HEK293 (cell line): ENCODE measurements at regions not wholly inside any gene's neighbourhood (a gene's known extent, or its start where the extent isn't known, plus 50 kb on each side); places are given as distances from the start of the nearest gene placed in this dataset.
A peak's percentile ranks its signal among the peaks of the same experiment; 100 is the strongest.

ENCODE experiments used
- CTCF ChIA-PET: fragments of 350-600 bp; formaldehyde crosslinking; extraction: SDS; loops from one replicate; lab custom pipeline; 2021; ENCODE audit warnings: antibody characterized with exemption; lab: Yijun Ruan, JAX
- POLR2A ChIA-PET: fragments of 300-600 bp; formaldehyde crosslinking; extraction: SDS; loops from one replicate; lab custom pipeline; 2020; ENCODE audit warnings: antibody characterized with exemption, inconsistent platforms; lab: Yijun Ruan, JAX
- H3K27ac ChIP-seq: fragments of 200-500 bp; sonication (Bioruptor generic); 2 replicates; pipeline ENCODE4 v1.5.1; 2014; ENCODE audit warnings: low read depth, low read length, control low read depth, inconsistent platforms; ENCODE audit errors: extremely low read depth
- H3K36me3 ChIP-seq, 2 experiments: fragments of 200-500 bp in 1 of 2; sonication (Bioruptor generic) in 1 of 2; 1 replicate in 1 of 2; 2 replicates in 1 of 2; pipeline ENCODE4 v1.5.1; 2014 to 2017; ENCODE audit warnings: inconsistent platforms in 2 of 2, low read length in 2 of 2; ENCODE audit not compliant: control insufficient read depth in 2 of 2, insufficient read depth in 1 of 2
- H3K4me1 ChIP-seq: fragments of 200-500 bp; sonication (Bioruptor generic); 2 replicates; pipeline ENCODE4 v1.5.1; 2014; ENCODE audit warnings: mild to moderate bottlenecking, low read length, inconsistent platforms; ENCODE audit not compliant: control insufficient read depth, insufficient read depth
- H3K4me3 ChIP-seq: 2 replicates; pipeline ENCODE4 v1.5.1; 2011; ENCODE audit warnings: low read depth, mild to moderate bottlenecking, control low read depth, low read length, moderate library complexity
- H3K9me3 ChIP-seq: fragments of 200-500 bp; sonication (Bioruptor generic); 2 replicates; pipeline ENCODE4 v1.5.1; 2014; ENCODE audit warnings: low read depth, low read length, inconsistent platforms; ENCODE audit not compliant: control insufficient read depth, insufficient read depth
- GFI1B ChIP-seq: fragments of 450-650 bp; formaldehyde crosslinking; IDR thresholded peaks from 2 replicates; pipeline ENCODE4 v1.5.1; 2016; ENCODE audit warnings: missing biosample characterization, missing genetic modification characterization
- GLIS1 ChIP-seq: fragments of 450-650 bp; formaldehyde crosslinking; IDR thresholded peaks from 2 replicates; pipeline ENCODE4 v1.5.1; 2016; ENCODE audit warnings: missing biosample characterization, missing genetic modification characterization
- HOXA7 ChIP-seq: sonication (generic); formaldehyde crosslinking; IDR thresholded peaks from 2 replicates; pipeline ENCODE4 v1.8.1; 2022; ENCODE audit warnings: missing genetic modification reagents, borderline replicate concordance
- KLF1 ChIP-seq: fragments of 450-650 bp; formaldehyde crosslinking; IDR thresholded peaks from 2 replicates; pipeline ENCODE4 v1.5.1; 2016; ENCODE audit warnings: missing biosample characterization, missing genetic modification characterization
- KLF10 ChIP-seq: fragments of 450-650 bp; IDR thresholded peaks from 2 replicates; pipeline ENCODE4 v1.5.1; 2018; ENCODE audit warnings: missing biosample characterization, mild to moderate bottlenecking, missing genetic modification characterization
- OSR2 ChIP-seq: fragments of 450-650 bp; formaldehyde crosslinking; IDR thresholded peaks from 2 replicates; pipeline ENCODE4 v1.5.1; 2016; ENCODE audit warnings: missing biosample characterization, missing genetic modification characterization
- YY1 ChIP-seq: fragments of 450-650 bp; formaldehyde crosslinking; IDR thresholded peaks from 2 replicates; pipeline ENCODE4 v1.5.1; 2018; ENCODE audit warnings: missing biosample characterization, missing genetic modification characterization
- ZBTB17 ChIP-seq: fragments of 450-650 bp; formaldehyde crosslinking; IDR thresholded peaks from 2 replicates; pipeline ENCODE4 v1.5.1; 2016; ENCODE audit warnings: missing biosample characterization, missing genetic modification characterization
- ZBTB48 ChIP-seq: fragments of 450-650 bp; formaldehyde crosslinking; IDR thresholded peaks from 2 replicates; pipeline ENCODE4 v1.5.1; 2016; ENCODE audit warnings: missing biosample characterization, missing genetic modification characterization
- ZNF148 ChIP-seq: fragments of 450-650 bp; formaldehyde crosslinking; IDR thresholded peaks from 2 replicates; pipeline ENCODE4 v1.5.0; 2017; ENCODE audit warnings: missing biosample characterization, missing genetic modification characterization, borderline replicate concordance
- ZNF18 ChIP-seq: fragments of 450-650 bp; formaldehyde crosslinking; IDR thresholded peaks from 2 replicates; pipeline ENCODE4 v1.5.1; 2016; ENCODE audit warnings: missing biosample characterization, missing genetic modification characterization
- ZNF2 ChIP-seq: fragments of 450-650 bp; formaldehyde crosslinking; IDR thresholded peaks from 2 replicates; pipeline ENCODE4 v1.5.1; 2016; ENCODE audit warnings: missing biosample characterization, missing genetic modification characterization
- ZNF366 ChIP-seq: fragments of 450-650 bp; formaldehyde crosslinking; conservative IDR thresholded peaks from 2 replicates; pipeline ENCODE4 v1.5.1; 2016; ENCODE audit warnings: missing biosample characterization, missing genetic modification characterization
- ZNF449 ChIP-seq: fragments of 450-650 bp; formaldehyde crosslinking; IDR thresholded peaks from 2 replicates; pipeline ENCODE4 v1.5.1; 2017; ENCODE audit warnings: missing biosample characterization, mild to moderate bottlenecking, missing genetic modification characterization, moderate library complexity
- ZNF488 ChIP-seq: fragments of 450-650 bp; formaldehyde crosslinking; IDR thresholded peaks from 2 replicates; pipeline ENCODE4 v1.5.1; 2016; ENCODE audit warnings: missing biosample characterization, missing genetic modification characterization
- ZNF623 ChIP-seq: fragments of 450-650 bp; formaldehyde crosslinking; IDR thresholded peaks from 2 replicates; pipeline ENCODE4 v1.5.1; 2016; ENCODE audit warnings: missing biosample characterization, missing genetic modification characterization
- ZNF660 ChIP-seq: fragments of 450-650 bp; IDR thresholded peaks from 2 replicates; pipeline ENCODE4 v1.5.1; 2018; ENCODE audit warnings: missing biosample characterization, mild to moderate bottlenecking, missing genetic modification characterization
- ZNF664 ChIP-seq: fragments of 450-650 bp; formaldehyde crosslinking; IDR thresholded peaks from 2 replicates; pipeline ENCODE4 v1.5.1; 2016; ENCODE audit warnings: missing biosample characterization, missing genetic modification characterization
- ZNF785 ChIP-seq: fragments of 450-650 bp; formaldehyde crosslinking; IDR thresholded peaks from 2 replicates; pipeline ENCODE4 v1.5.1; 2016; ENCODE audit warnings: missing biosample characterization, missing genetic modification characterization
- ZNF830 ChIP-seq: fragments of 450-650 bp; IDR thresholded peaks from 2 replicates; pipeline ENCODE4 v1.5.0; 2018; ENCODE audit warnings: missing biosample characterization, missing genetic modification characterization, low read depth, mild to moderate bottlenecking, moderate library complexity
- ZSCAN16 ChIP-seq: fragments of 450-650 bp; formaldehyde crosslinking; IDR thresholded peaks from 2 replicates; pipeline ENCODE4 v1.5.1; 2016; ENCODE audit warnings: missing biosample characterization, missing genetic modification characterization

GRCh38 chr11:76269661-76270261, 63.5 kb upstream of the WNT11 start:
- CTCF ChIA-PET, result interaction anchor here (0.6 kb wide), 1 partner anchor 59 kb away, joined by 3 read pairs; no protein-coding TSS in a partner anchor
- Histone ChIP-seq H3K27ac (no peak overlapping the region), H3K4me1 (no peaks in the 10 kb centered on the region), H3K9me3 (no peaks in the 10 kb centered on the region), H3K4me3 (no peak overlapping the region), H3K36me3 (no peaks in the 10 kb centered on the region)
- POLR2A ChIA-PET, result no interaction called here
- TF ChIP-seq ZNF488 (tag by site-specific recombination), result no peak
- no peak for TF ChIP-seq ZNF18 (tag by site-specific recombination)
- no peak for TF ChIP-seq GFI1B (tag by site-specific recombination)
- no peak for TF ChIP-seq ZNF449 (tag by site-specific recombination)
- TF ChIP-seq OSR2 (tag by site-specific recombination), result no peak
- TF ChIP-seq ZBTB48 (tag by site-specific recombination), result no peak
- TF ChIP-seq YY1 (tag by site-specific recombination), result no peak
- TF ChIP-seq ZSCAN16 (tag by site-specific recombination), result no peak

- ChIA-PET CTCF (no interaction called here), POLR2A (no interaction called here)
- H3K9me3 ChIP-seq, result no peaks in the 10 kb centered on the region
- no peaks in the 10 kb centered on the region for H3K36me3 ChIP-seq
- TF ChIP-seq KLF10, result no peak
- no peak for TF ChIP-seq ZNF148
- no peak for TF ChIP-seq HOXA7 (CRISPR knock-in tag)
- TF ChIP-seq ZNF623 (tag by site-specific recombination), result no peak
- no peak for TF ChIP-seq ZNF785
- no peaks in the 10 kb centered on the region for H3K4me1 ChIP-seq
- H3K4me3 ChIP-seq, result no peak overlapping the region
- no peak overlapping the region for H3K27ac ChIP-seq
Observed at GRCh38 chr11:76269247-76269646, 62.9 kb upstream of the WNT11 start.

GRCh38 chr11:76268498-76268897, 62.2 kb upstream of the WNT11 start:
- Histone ChIP-seq H3K9me3 (no peaks in the 10 kb centered on the region), H3K4me3 (no peak overlapping the region), H3K4me1 (no peaks in the 10 kb centered on the region), H3K36me3 (no peaks in the 10 kb centered on the region), H3K27ac (no peak overlapping the region)
- TF ChIP-seq ZNF2 (tag by site-specific recombination) (no peak), ZNF660 (tag by site-specific recombination) (no peak), ZBTB17 (tag by site-specific recombination) (peak; percentile 92), ZNF366 (tag by site-specific recombination) (peak; percentile 98), KLF1 (tag by site-specific recombination) (no peak), OSR2 (tag by site-specific recombination) (no peak), GLIS1 (tag by site-specific recombination) (no peak), ZNF830 (tag by site-specific recombination) (no peak), ZNF664 (tag by site-specific recombination) (no peak)
- ChIA-PET POLR2A (no interaction called here), CTCF (no interaction called here)
